ENCODE measurements at regions not wholly inside any gene's neighbourhood (a gene's known extent, or its start where the extent isn't known, plus 50 kb on each side); places are given as distances from the start of the nearest gene placed in this dataset.
A peak's percentile ranks its signal among the peaks of the same experiment; 100 is the strongest.
"Not testable (repeated sequence)": the region's sequence is repeated elsewhere in the genome, so short reads cannot be mapped to it uniquely, and the experiment has no call there.

DNA sequence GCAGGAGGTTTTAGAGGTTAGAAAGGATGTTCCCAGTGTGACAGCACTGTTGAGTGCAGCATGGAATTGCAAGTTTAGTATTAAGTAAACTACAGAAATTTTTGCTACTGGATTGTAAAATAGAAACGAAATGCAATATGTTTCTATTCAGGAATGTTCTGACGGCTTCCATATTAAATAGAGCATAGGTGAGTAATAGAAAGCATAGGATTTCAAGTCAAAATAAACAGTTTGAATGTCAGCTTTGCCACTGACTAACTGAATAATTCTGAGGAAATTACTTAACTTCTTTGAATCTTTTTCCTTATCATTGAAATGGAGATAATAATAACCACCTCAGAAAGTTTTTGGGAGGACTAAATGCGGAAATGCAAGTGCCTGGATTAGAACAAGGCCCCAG lies 331.9 kb upstream of the GK2 start:
- no peaks in the 10 kb centered on the region for H3K36me3 ChIP-seq (ENCODE audit: insufficient read depth, low read length)

DNA sequence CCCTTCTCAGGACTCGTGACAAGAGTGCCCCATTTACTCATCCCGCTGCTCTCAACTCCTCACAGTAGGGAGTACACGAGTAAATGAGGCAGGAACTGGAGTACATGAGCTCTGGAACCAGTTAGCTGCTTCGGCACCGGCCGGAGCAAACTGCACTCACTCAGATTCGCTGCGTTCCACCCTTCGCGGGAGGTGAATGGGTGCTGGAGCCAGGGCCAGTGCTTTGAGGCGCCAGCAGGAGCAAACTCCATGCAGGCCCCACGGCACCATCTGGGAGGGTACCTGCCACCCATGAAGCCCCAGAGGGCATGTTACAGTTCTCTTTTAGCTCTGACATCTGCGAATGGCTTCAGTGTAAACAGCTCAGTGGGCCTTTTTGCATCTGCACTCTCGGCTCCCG lies 315.5 kb upstream of the GK2 start:
- H3K27me3 ChIP-seq (ENCODE audit: insufficient read depth, low read length) = no peaks in the 10 kb centered on the region
- no peaks in the 10 kb centered on the region for H3K36me3 ChIP-seq (ENCODE audit: insufficient read depth, low read length)
- H3K79me2 ChIP-seq (ENCODE audit: insufficient read depth, low read length) = no peaks in the 10 kb centered on the region
- H4K20me1 ChIP-seq (ENCODE audit: insufficient read depth, low read length) = no peaks in the 10 kb centered on the region
- no peak for DNase-seq (ENCODE audit: insufficient read length, low spot score, missing footprints)
- H2AFZ ChIP-seq (ENCODE audit: low read length) = peak overlapping the region; percentile 29
- TF ChIP-seq, protein P1, sequence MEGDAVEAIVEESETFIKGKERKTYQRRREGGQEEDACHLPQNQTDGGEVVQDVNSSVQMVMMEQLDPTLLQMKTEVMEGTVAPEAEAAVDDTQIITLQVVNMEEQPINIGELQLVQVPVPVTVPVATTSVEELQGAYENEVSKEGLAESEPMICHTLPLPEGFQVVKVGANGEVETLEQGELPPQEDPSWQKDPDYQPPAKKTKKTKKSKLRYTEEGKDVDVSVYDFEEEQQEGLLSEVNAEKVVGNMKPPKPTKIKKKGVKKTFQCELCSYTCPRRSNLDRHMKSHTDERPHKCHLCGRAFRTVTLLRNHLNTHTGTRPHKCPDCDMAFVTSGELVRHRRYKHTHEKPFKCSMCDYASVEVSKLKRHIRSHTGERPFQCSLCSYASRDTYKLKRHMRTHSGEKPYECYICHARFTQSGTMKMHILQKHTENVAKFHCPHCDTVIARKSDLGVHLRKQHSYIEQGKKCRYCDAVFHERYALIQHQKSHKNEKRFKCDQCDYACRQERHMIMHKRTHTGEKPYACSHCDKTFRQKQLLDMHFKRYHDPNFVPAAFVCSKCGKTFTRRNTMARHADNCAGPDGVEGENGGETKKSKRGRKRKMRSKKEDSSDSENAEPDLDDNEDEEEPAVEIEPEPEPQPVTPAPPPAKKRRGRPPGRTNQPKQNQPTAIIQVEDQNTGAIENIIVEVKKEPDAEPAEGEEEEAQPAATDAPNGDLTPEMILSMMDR (IDR thresholded peaks at IDR 0.05; ENCODE audit: extremely low read depth, low read depth, low read length) = no peak
- no peak overlapping the region for H3K27ac ChIP-seq (ENCODE audit: low read depth, low read length)
- H3K9me3 ChIP-seq (ENCODE audit: low read depth, low read length) = no peaks in the 10 kb centered on the region
- H3K4me1 ChIP-seq (ENCODE audit: insufficient read depth, low read length) = no peaks in the 10 kb centered on the region
- no peak overlapping the region for H3K4me3 ChIP-seq (ENCODE audit: insufficient read depth, low read length)
- H3K4me2 ChIP-seq (ENCODE audit: insufficient read depth, low read length) = no peak overlapping the region

More for the DNA sequence above, 331.9 kb upstream of the GK2 start:
- Histone ChIP-seq H4K20me1 (ENCODE audit: insufficient read depth, low read length) (no peaks in the 10 kb centered on the region), H3K79me2 (ENCODE audit: insufficient read depth, low read length) (no peaks in the 10 kb centered on the region), H2AFZ (ENCODE audit: low read length) (no peak overlapping the region), H3K9me3 (ENCODE audit: low read depth, low read length) (no peaks in the 10 kb centered on the region), H3K27ac (ENCODE audit: low read depth, low read length) (no peak overlapping the region), H3K4me1 (ENCODE audit: insufficient read depth, low read length) (no peaks in the 10 kb centered on the region), H3K4me2 (ENCODE audit: insufficient read depth, low read length) (no peak overlapping the region), H3K27me3 (ENCODE audit: insufficient read depth, low read length) (no peaks in the 10 kb centered on the region), H3K4me3 (ENCODE audit: insufficient read depth, low read length) (no peak overlapping the region)
- TF ChIP-seq, protein P1 (IDR thresholded peaks at IDR 0.05; ENCODE audit: extremely low read depth, low read depth, low read length) = no peak
- no peak for DNase-seq (ENCODE audit: insufficient read length, low spot score, missing footprints)

DNA sequence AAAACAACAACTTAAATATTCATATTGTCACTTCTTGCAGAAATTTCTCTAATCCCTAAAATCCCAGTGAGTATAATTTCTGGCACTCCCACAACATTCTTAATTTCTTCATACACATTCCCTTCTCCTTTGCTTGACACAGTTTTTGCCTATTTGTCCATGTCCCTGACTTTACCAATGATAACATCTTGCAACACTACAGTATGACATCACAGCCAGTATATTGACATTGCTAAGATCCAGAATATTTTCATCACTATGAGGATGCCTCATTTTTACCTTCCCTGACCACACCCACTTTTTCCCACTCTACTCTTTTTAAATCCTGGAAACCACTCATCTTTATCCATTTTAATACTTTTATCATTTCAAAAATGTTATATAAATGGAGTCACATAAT lies 292.3 kb upstream of the GK2 start:
- Histone ChIP-seq H3K4me2 (ENCODE audit: insufficient read depth, low read length) (no peak overlapping the region), H3K4me3 (ENCODE audit: insufficient read depth, low read length) (no peak overlapping the region), H3K9me3 (ENCODE audit: low read depth, low read length) (no peaks in the 10 kb centered on the region), H3K27ac (ENCODE audit: low read depth, low read length) (no peak overlapping the region), H3K27me3 (ENCODE audit: insufficient read depth, low read length) (no peaks in the 10 kb centered on the region), H3K4me1 (ENCODE audit: insufficient read depth, low read length) (no peaks in the 10 kb centered on the region), H3K79me2 (ENCODE audit: insufficient read depth, low read length) (no peaks in the 10 kb centered on the region), H2AFZ (ENCODE audit: low read length) (no peak overlapping the region), H3K36me3 (ENCODE audit: insufficient read depth, low read length) (no peaks in the 10 kb centered on the region), H4K20me1 (ENCODE audit: insufficient read depth, low read length) (no peaks in the 10 kb centered on the region)
- TF ChIP-seq, protein P1 (IDR thresholded peaks at IDR 0.05; ENCODE audit: extremely low read depth, low read depth, low read length) = no peak
- DNase-seq (ENCODE audit: insufficient read length, low spot score, missing footprints) = no peak

DNA sequence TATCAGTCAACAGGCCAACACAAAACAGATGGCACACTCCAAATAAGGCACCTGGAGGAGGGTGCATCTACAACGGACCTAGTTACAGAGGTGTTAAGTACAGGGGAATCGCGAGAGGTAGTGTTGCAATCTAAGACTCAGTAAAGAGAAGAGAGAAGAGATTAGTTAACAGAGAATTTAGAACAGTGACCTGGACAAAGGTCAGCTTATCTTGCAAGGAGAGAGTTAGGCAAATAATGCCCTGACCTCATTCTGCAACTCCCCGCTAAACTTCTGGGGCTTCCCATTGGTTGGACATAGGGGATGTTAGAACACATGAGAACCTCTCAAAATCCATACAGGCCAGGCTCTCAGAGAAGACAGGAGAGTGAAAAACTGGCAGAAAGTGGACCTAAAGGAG lies 289.4 kb upstream of the GK2 start:
- no peak overlapping the region for H3K4me3 ChIP-seq (ENCODE audit: insufficient read depth, low read length)
- no peaks in the 10 kb centered on the region for H3K79me2 ChIP-seq (ENCODE audit: insufficient read depth, low read length)
- H4K20me1 ChIP-seq (ENCODE audit: insufficient read depth, low read length) = no peaks in the 10 kb centered on the region
- H2AFZ ChIP-seq (ENCODE audit: low read length) = no peak overlapping the region
- H3K27ac ChIP-seq (ENCODE audit: low read depth, low read length) = no peak overlapping the region
- no peaks in the 10 kb centered on the region for H3K9me3 ChIP-seq (ENCODE audit: low read depth, low read length)
- H3K4me1 ChIP-seq (ENCODE audit: insufficient read depth, low read length) = no peaks in the 10 kb centered on the region
- H3K4me2 ChIP-seq (ENCODE audit: insufficient read depth, low read length) = no peak overlapping the region
- TF ChIP-seq, protein P1 (IDR thresholded peaks at IDR 0.05; ENCODE audit: extremely low read depth, low read depth, low read length) = no peak
- H3K36me3 ChIP-seq (ENCODE audit: insufficient read depth, low read length) = no peaks in the 10 kb centered on the region
- H3K27me3 ChIP-seq (ENCODE audit: insufficient read depth, low read length) = no peaks in the 10 kb centered on the region
- no peak for DNase-seq (ENCODE audit: insufficient read length, low spot score, missing footprints)

DNA sequence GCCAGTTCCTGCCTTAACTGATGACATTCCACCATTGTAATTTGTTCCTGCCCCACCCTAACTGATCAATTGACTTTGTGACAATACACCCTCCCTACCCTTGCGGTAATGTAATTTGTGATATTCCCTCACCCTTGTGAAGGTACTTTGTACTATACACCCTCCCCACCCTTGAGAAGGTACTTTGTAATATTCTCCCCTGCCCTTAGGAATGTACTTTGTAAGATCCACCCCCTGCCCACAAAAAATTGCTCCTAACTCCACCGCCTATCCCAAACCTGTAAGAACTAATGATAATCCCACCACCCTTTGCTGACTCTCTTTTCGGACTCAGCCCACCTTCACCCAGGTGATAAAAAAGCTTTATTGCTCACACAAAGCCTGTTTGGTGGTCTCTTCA lies 288.5 kb upstream of the GK2 start:
- not testable (repeated sequence) for H3K4me3 ChIP-seq (ENCODE audit: insufficient read depth, low read length); H3K4me2 ChIP-seq (ENCODE audit: insufficient read depth, low read length); H4K20me1 ChIP-seq (ENCODE audit: insufficient read depth, low read length); H3K27me3 ChIP-seq (ENCODE audit: insufficient read depth, low read length); DNase-seq (ENCODE audit: insufficient read length, low spot score, missing footprints); H3K27ac ChIP-seq (ENCODE audit: low read depth, low read length); H3K36me3 ChIP-seq (ENCODE audit: insufficient read depth, low read length); H2AFZ ChIP-seq (ENCODE audit: low read length); H3K4me1 ChIP-seq (ENCODE audit: insufficient read depth, low read length); H3K79me2 ChIP-seq (ENCODE audit: insufficient read depth, low read length); H3K9me3 ChIP-seq (ENCODE audit: low read depth, low read length)
